CD4-positive, alpha-beta memory T cell (primary cell): ENCODE measurements at regions not wholly inside any gene's neighbourhood (a gene's known extent, or its start where the extent isn't known, plus 50 kb on each side); places are given as distances from the start of the nearest gene placed in this dataset.

Source experiments
- CTCF ChIA-PET: fragments of 350-600 bp; sonication (Branson Sonifier 250); formaldehyde crosslinking; loops from one replicate; lab custom pipeline; 2021; ENCODE audit warnings: inconsistent platforms; ENCODE audit not compliant: partially characterized antibody; lab: Charles Lee
- POLR2A ChIA-PET: fragments of 350-600 bp; sonication (Branson Sonifier 250); formaldehyde crosslinking; loops from one replicate; lab custom pipeline; 2021; ENCODE audit not compliant: partially characterized antibody; lab: Charles Lee
- DNase-seq, 5 donors: peaks; one replicate each; pipeline versions ENCODE4 v3.0.0 to v3.0.0-alpha.2; 2020 to 2022; ENCODE audit warnings: mixed read lengths in 1 of 5
- H3K27ac ChIP-seq: one replicate; pipeline ENCODE4 v1.7.0; 2013; ENCODE audit warnings: low read depth, low read length
- H3K27me3 ChIP-seq: 2 replicates; pipeline ENCODE4 v1.7.0; 2013; ENCODE audit warnings: mild to moderate bottlenecking, low read length, moderate library complexity; ENCODE audit not compliant: insufficient read depth
- H3K36me3 ChIP-seq: 2 replicates; pipeline ENCODE4 v1.7.0; 2013; ENCODE audit warnings: mild to moderate bottlenecking, low read length, moderate library complexity; ENCODE audit not compliant: insufficient read depth
- H3K4me1 ChIP-seq: 2 replicates; pipeline ENCODE4 v1.7.0; 2013; ENCODE audit warnings: mild to moderate bottlenecking, low read length, moderate library complexity; ENCODE audit not compliant: insufficient read depth
- H3K4me3 ChIP-seq, 2 donors: one replicate each; pipeline ENCODE4 v1.7.0; 2013; ENCODE audit warnings: low read length in 2 of 2, mild to moderate bottlenecking in 1 of 2
- H3K9me3 ChIP-seq, 2 donors: one replicate each; pipeline ENCODE4 v1.7.0; 2013; ENCODE audit warnings: low read length in 2 of 2, control low read depth in 1 of 2; ENCODE audit not compliant: control insufficient read depth in 1 of 2
- H3K27ac Mint-ChIP-seq, 7 donors: one replicate each; pipeline ENCODE4 v1.8.0; 2020 to 2021; ENCODE audit warnings: mixed read lengths in 7 of 7, mild to moderate bottlenecking in 6 of 7, inconsistent platforms in 3 of 7, moderate library complexity in 3 of 7
- H3K27me3 Mint-ChIP-seq, 2 donors: one replicate each; pipeline ENCODE4 v1.8.0; 2020 to 2021; ENCODE audit warnings: mixed read lengths in 2 of 2
- H3K36me3 Mint-ChIP-seq, 2 donors: one replicate each; pipeline ENCODE4 v1.8.0; 2020 to 2021; ENCODE audit warnings: mixed read lengths in 2 of 2, inconsistent platforms in 1 of 2, mild to moderate bottlenecking in 1 of 2
- H3K4me1 Mint-ChIP-seq, 4 donors: one replicate each; pipeline ENCODE4 v1.8.0; 2020 to 2021; ENCODE audit warnings: mixed read lengths in 4 of 4, mild to moderate bottlenecking in 1 of 4
- H3K4me3 Mint-ChIP-seq, 8 donors: one replicate each; pipeline ENCODE4 v1.8.0; 2020 to 2021; ENCODE audit warnings: mixed read lengths in 8 of 8, mild to moderate bottlenecking in 7 of 8, moderate library complexity in 6 of 8, inconsistent platforms in 3 of 8
- H3K9me3 Mint-ChIP-seq, 8 donors: one replicate each; pipeline ENCODE4 v1.8.0; 2020 to 2021; ENCODE audit warnings: mixed read lengths in 8 of 8, mild to moderate bottlenecking in 5 of 8, inconsistent platforms in 3 of 8, moderate library complexity in 1 of 8
- intact Hi-C: fragments of 100-400 bp; cut with micrococcal nuclease; formaldehyde crosslinking; loops from one replicate; pipeline ENCODE4 v1.15.1; 2023

- no peaks in the 10 kb centered on the region for H3K36me3 ChIP-seq
- Mint-ChIP-seq H3K27me3 (peaks cover 7 to 9% of the 10 kb centered on the region in 2 donors), H3K9me3 (no peaks in the 10 kb centered on the region), H3K4me3 (no peak overlapping the region), H3K36me3 (no peaks in the 10 kb centered on the region), H3K27ac (no peak overlapping the region), H3K4me1 (no peaks in the 10 kb centered on the region)
- H3K27ac ChIP-seq, result no peak overlapping the region
- intact Hi-C loops, result no loop called here
- H3K4me1 ChIP-seq, result no peaks in the 10 kb centered on the region
- H3K9me3 ChIP-seq, result no peaks in the 10 kb centered on the region
- POLR2A ChIA-PET, result no interaction called here
- CTCF ChIA-PET, result no interaction called here
- DNase-seq, result no peak
- H3K27me3 ChIP-seq, result no peaks in the 10 kb centered on the region
- no peak overlapping the region for H3K4me3 ChIP-seq
Observed at GRCh38 chr13:79030513-79030912, 371.6 kb upstream of the OBI1 start.

DNA sequence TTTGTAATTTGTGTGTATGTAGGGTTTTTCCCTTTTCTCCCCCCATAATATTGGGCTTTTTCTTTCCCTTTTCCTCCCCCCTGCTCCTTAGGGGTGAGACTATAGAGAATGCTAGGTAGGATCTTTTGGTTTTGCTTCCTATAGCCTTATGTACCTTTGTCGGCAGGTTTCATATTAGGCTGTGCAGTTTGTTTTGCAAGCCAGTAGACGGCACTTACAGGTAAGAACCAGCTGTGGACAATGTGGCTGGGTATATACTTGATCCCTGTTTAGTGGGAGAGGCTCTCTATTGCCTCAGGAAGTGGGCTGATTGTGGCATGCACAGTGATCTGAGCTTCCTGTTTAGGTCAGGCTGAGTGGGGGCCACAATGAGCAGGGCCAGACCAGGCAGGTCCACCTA, 359.2 kb upstream of the OBI1 start:
- peak in 1 of 5 donors; percentile 27 for DNase-seq
- Mint-ChIP-seq H3K9me3 (peaks cover 10 to 42% (median 24%) of the 10 kb centered on the region in 8 donors), H3K27ac (no peak overlapping the region), H3K27me3 (peaks cover 0 to 1% of the 10 kb centered on the region in 2 donors), H3K36me3 (peaks cover 0 to 5% of the 10 kb centered on the region in 2 donors), H3K4me3 (no peak overlapping the region), H3K4me1 (no peaks in the 10 kb centered on the region)
- Histone ChIP-seq H3K9me3 (no peaks in the 10 kb centered on the region), H3K4me1 (no peaks in the 10 kb centered on the region), H3K27me3 (no peaks in the 10 kb centered on the region), H3K27ac (no peak overlapping the region), H3K36me3 (no peaks in the 10 kb centered on the region), H3K4me3 (no peak overlapping the region)
- ChIA-PET POLR2A (no interaction called here), CTCF (no interaction called here)
- intact Hi-C loops, result no loop called here

- Mint-ChIP-seq H3K4me1 (no peaks in the 10 kb centered on the region), H3K9me3 (peaks cover 0 to 12% (median 6%) of the 10 kb centered on the region in 8 donors), H3K36me3 (no peaks in the 10 kb centered on the region), H3K4me3 (no peak overlapping the region), H3K27ac (no peak overlapping the region), H3K27me3 (peaks cover 0 to 3% of the 10 kb centered on the region in 2 donors)
- ChIA-PET POLR2A (no interaction called here), CTCF (no interaction called here)
- Histone ChIP-seq H3K36me3 (no peaks in the 10 kb centered on the region), H3K4me3 (no peak overlapping the region), H3K4me1 (no peaks in the 10 kb centered on the region), H3K27me3 (no peaks in the 10 kb centered on the region), H3K9me3 (no peaks in the 10 kb centered on the region), H3K27ac (no peak overlapping the region)
- intact Hi-C loops, result no loop called here
- no peak for DNase-seq
Observed at GRCh38 chr13:79011179-79011578, 352.2 kb upstream of the OBI1 start.

- intact Hi-C loops, result no loop called here
- ChIA-PET POLR2A (no interaction called here), CTCF (no interaction called here)
- no peaks in the 10 kb centered on the region for H3K4me1 Mint-ChIP-seq
- Histone ChIP-seq H3K4me3 (no peak overlapping the region), H3K9me3 (no peaks in the 10 kb centered on the region), H3K36me3 (no peaks in the 10 kb centered on the region), H3K4me1 (no peaks in the 10 kb centered on the region), H3K27me3 (no peaks in the 10 kb centered on the region), H3K27ac (no peak overlapping the region)
- no peak overlapping the region for H3K27ac Mint-ChIP-seq
- no peaks in the 10 kb centered on the region for H3K9me3 Mint-ChIP-seq
- no peak overlapping the region for H3K4me3 Mint-ChIP-seq
- H3K36me3 Mint-ChIP-seq, result no peaks in the 10 kb centered on the region
- DNase-seq, result no peak
- peaks cover 0 to 1% of the 10 kb centered on the region in 2 donors for H3K27me3 Mint-ChIP-seq
Observed at GRCh38 chr13:79003989-79004898, 345.3 kb upstream of the OBI1 start.

GRCh38 chr13:78999494-78999893, 340.5 kb upstream of the OBI1 start:
- Histone ChIP-seq H3K4me3 (no peak overlapping the region), H3K27me3 (no peaks in the 10 kb centered on the region), H3K4me1 (no peaks in the 10 kb centered on the region), H3K9me3 (no peaks in the 10 kb centered on the region), H3K27ac (no peak overlapping the region), H3K36me3 (no peaks in the 10 kb centered on the region)
- H3K4me3 Mint-ChIP-seq, result no peak overlapping the region
- no peaks in the 10 kb centered on the region for H3K4me1 Mint-ChIP-seq
- intact Hi-C loops, result no loop called here
- no peak overlapping the region for H3K27ac Mint-ChIP-seq
- H3K27me3 Mint-ChIP-seq, result peaks cover 0 to 1% of the 10 kb centered on the region in 2 donors
- ChIA-PET POLR2A (no interaction called here), CTCF (no interaction called here)
- H3K36me3 Mint-ChIP-seq, result no peaks in the 10 kb centered on the region
- DNase-seq, result no peak
- H3K9me3 Mint-ChIP-seq, result no peaks in the 10 kb centered on the region

DNA sequence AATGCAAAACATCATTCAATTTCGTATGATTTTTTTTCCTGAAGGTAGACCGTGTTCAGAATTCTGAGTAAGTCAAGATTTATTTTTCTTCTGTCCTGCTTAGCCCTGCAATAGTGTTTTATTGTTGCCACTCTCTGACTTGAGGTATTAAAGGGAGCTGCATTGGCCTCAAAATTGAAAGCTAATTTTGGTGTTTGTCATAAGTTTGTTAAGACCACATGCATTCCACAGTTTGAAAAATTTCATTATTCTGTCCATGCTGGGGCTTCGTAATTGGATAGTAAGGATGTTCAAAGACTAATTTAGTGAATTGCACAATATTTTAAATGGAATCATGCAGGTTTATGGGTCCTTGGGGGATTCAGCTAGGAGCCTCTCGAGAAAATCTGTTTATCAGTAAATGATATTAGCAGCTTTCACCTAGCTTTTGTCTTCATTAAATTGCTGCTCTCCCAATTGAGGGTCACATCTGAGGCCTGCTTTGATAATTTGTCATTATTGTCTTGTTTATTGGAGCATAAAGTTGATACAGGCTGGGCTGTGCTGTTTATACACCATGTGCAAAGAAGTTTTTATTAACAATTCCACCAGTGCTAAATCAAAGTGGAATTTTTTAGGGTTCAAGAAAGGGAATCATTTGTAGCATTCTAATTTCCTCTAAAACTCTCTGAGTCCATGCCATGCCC, 339.8 kb upstream of the OBI1 start:
- no peaks in the 10 kb centered on the region for H3K4me1 ChIP-seq
- Mint-ChIP-seq H3K4me3 (no peak overlapping the region), H3K36me3 (no peaks in the 10 kb centered on the region), H3K9me3 (no peaks in the 10 kb centered on the region), H3K4me1 (no peaks in the 10 kb centered on the region), H3K27me3 (peaks cover 1 to 2% of the 10 kb centered on the region in 2 donors), H3K27ac (no peak overlapping the region)
- no peaks in the 10 kb centered on the region for H3K9me3 ChIP-seq
- CTCF ChIA-PET, result no interaction called here
- intact Hi-C loops, result no loop called here
- H3K27ac ChIP-seq, result no peak overlapping the region
- H3K27me3 ChIP-seq, result no peaks in the 10 kb centered on the region
- no peaks in the 10 kb centered on the region for H3K36me3 ChIP-seq
- no peak for DNase-seq
- POLR2A ChIA-PET, result no interaction called here
- no peak overlapping the region for H3K4me3 ChIP-seq

DNA sequence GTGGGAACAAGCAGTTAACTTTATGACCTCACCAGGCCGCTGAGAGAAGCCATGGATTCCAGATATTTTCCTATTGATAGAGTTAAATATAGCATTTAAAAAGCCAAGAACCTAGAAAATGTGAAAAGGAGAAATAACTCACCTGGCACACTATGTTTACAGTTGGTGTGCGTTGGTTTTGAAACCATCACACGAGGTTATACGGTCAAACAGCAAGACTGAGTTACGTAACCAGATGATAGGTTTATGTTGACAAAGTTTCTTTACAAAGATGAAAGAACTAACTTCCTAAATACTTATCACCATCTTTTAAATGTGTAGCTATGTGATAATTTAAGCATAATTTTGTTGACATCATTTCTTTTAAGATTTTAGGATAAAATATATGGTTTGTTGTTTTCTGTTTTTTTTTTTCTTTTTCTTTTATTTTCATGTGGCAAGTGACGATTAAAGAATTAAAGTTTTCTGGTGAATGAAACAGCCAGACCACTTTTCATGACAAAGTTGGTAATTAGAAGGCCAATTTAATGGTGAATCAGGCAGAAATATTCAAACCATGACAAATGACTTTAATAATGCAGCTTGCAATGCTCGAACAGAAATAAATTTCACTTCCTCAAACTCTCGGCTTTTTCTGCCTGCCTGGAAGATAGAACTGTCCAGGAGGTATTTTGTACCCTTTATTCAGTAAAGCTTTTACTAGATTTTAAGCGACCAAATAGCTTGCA, 339.1 kb upstream of the OBI1 start:
- ChIA-PET POLR2A (no interaction called here), CTCF (no interaction called here)

More for the DNA sequence above, 339.1 kb upstream of the OBI1 start:
- Mint-ChIP-seq H3K9me3 (no peaks in the 10 kb centered on the region), H3K4me1 (no peaks in the 10 kb centered on the region), H3K4me3 (no peak overlapping the region), H3K27ac (no peak overlapping the region), H3K27me3 (peaks cover 1 to 2% of the 10 kb centered on the region in 2 donors), H3K36me3 (no peaks in the 10 kb centered on the region)
- Histone ChIP-seq H3K36me3 (no peaks in the 10 kb centered on the region), H3K4me3 (no peak overlapping the region), H3K27ac (no peak overlapping the region), H3K27me3 (no peaks in the 10 kb centered on the region), H3K9me3 (no peaks in the 10 kb centered on the region), H3K4me1 (no peaks in the 10 kb centered on the region)
- intact Hi-C loops, result no loop called here
- DNase-seq, result no peak
